HG03575 (cell line): ENCODE measurements at regions not wholly inside any gene's neighbourhood (a gene's known extent, or its start where the extent isn't known, plus 50 kb on each side); places are given as distances from the start of the nearest gene placed in this dataset.
"Not testable (repeated sequence)": the region's sequence is repeated elsewhere in the genome, so short reads cannot be mapped to it uniquely, and the experiment has no call there.

Source experiments
- ATAC-seq: cut with Tn5 transposase; IDR thresholded peaks from one replicate; pipeline ENCODE4 v1.9.1; 2021; ENCODE audit not compliant: unreplicated experiment, insufficient number of reproducible peaks, low FRiP score; ENCODE audit errors: extremely low read depth

GRCh38 chr7:112654322-112655216 is 135.6 kb downstream of the TMEM168 start:
- no peak for ATAC-seq

- no peak for ATAC-seq
These were observed 124.5 kb downstream of the TMEM168 start for GRCh38 chr7:112665709-112666108.

GRCh38 chr7:112668561-112668960 is 121.6 kb downstream of the TMEM168 start:
- no peak for ATAC-seq

- no peak for ATAC-seq
These were observed 120.9 kb downstream of the TMEM168 start for GRCh38 chr7:112669306-112669705.

- ATAC-seq: no peak
These were observed 120.0 kb downstream of the TMEM168 start for GRCh38 chr7:112670193-112670592.

- no peak for ATAC-seq
These were observed 111.6 kb downstream of the TMEM168 start for GRCh38 chr7:112678626-112679025.

GRCh38 chr7:112689466-112690177 is 100.6 kb downstream of the TMEM168 start:
- ATAC-seq: not testable (repeated sequence)

GRCh38 chr7:112692333-112692732 is 97.9 kb downstream of the TMEM168 start:
- ATAC-seq: no peak

GRCh38 chr7:112697211-112697610 is 93.0 kb downstream of the TMEM168 start:
- not testable (repeated sequence) for ATAC-seq

- ATAC-seq: no peak
These were observed 90.3 kb downstream of the TMEM168 start for GRCh38 chr7:112699725-112700513.

- ATAC-seq: no peak
These were observed 88.7 kb downstream of the TMEM168 start for GRCh38 chr7:112701456-112701855.

- no peak for ATAC-seq
These were observed 82.5 kb downstream of the TMEM168 start for GRCh38 chr7:112707655-112708054.

- no peak for ATAC-seq
These were observed 82.0 kb downstream of the TMEM168 start for GRCh38 chr7:112708236-112708635.
